ENCODE measurements at regions not wholly inside any gene's neighbourhood (a gene's known extent, or its start where the extent isn't known, plus 50 kb on each side); places are given as distances from the start of the nearest gene placed in this dataset.

GRCh38 chr3:14328422-14328821 is 74.0 kb upstream of the SLC6A6 start:
- no peak for TF ChIP-seq CTCF (IDR thresholded peaks at IDR 0.05; ENCODE audit: low read length)
- no peak for TF ChIP-seq EZH2 (optimal IDR thresholded peaks at IDR 0.05; ENCODE audit: low read depth, low read length)

Data from MM.1S (cell line).